ENCODE measurements at regions not wholly inside any gene's neighbourhood (a gene's known extent, or its start where the extent isn't known, plus 50 kb on each side); places are given as distances from the start of the nearest gene placed in this dataset.
A peak's percentile ranks its signal among the peaks of the same experiment; 100 is the strongest.

- Histone ChIP-seq H3K9me3 (ENCODE audit: control insufficient read depth, low read length) (no peaks in the 10 kb centered on the region), H3K79me2 (peaks cover 10% of the 10 kb centered on the region), H3K36me3 (ENCODE audit: control insufficient read depth, insufficient read depth, low read length) (no peaks in the 10 kb centered on the region), H3K4me2 (ENCODE audit: low read length) (no peak overlapping the region), H3K4me3 (ENCODE audit: low read depth, low read length) (no peak overlapping the region), H2AFZ (no peak overlapping the region), H3K27me3 (ENCODE audit: control insufficient read depth, insufficient read depth, low read length) (no peaks in the 10 kb centered on the region), H3K9ac (no peak overlapping the region), H3K27ac (no peak overlapping the region), H3K4me1 (peaks cover 3% of the 10 kb centered on the region)
- no peak for TF ChIP-seq CTCF (IDR thresholded peaks at IDR 0.05)
These were observed 266.5 kb upstream of the BOD1L1 start for GRCh38 chr4:13893987-13894386.

- peaks cover 3% of the 10 kb centered on the region for H3K79me2 ChIP-seq
- H3K4me2 ChIP-seq (ENCODE audit: low read length), result no peak overlapping the region
- H3K4me1 ChIP-seq, result peaks cover 7% of the 10 kb centered on the region
- H3K9me3 ChIP-seq (ENCODE audit: control insufficient read depth, low read length), result no peaks in the 10 kb centered on the region
- no peak overlapping the region for H3K4me3 ChIP-seq (ENCODE audit: low read depth, low read length)
- no peak overlapping the region for H3K9ac ChIP-seq
- TF ChIP-seq CTCF (IDR thresholded peaks at IDR 0.05), result no peak
- H3K27ac ChIP-seq, result no peak overlapping the region
- no peaks in the 10 kb centered on the region for H3K27me3 ChIP-seq (ENCODE audit: control insufficient read depth, insufficient read depth, low read length)
- H2AFZ ChIP-seq, result no peak overlapping the region
- no peaks in the 10 kb centered on the region for H3K36me3 ChIP-seq (ENCODE audit: control insufficient read depth, insufficient read depth, low read length)
These were observed 273.3 kb upstream of the BOD1L1 start for GRCh38 chr4:13900780-13901179.

- no peak overlapping the region for H2AFZ ChIP-seq
- no peaks in the 10 kb centered on the region for H3K36me3 ChIP-seq (ENCODE audit: control insufficient read depth, insufficient read depth, low read length)
- no peak for TF ChIP-seq CTCF (IDR thresholded peaks at IDR 0.05)
- peaks cover 7% of the 10 kb centered on the region for H3K4me1 ChIP-seq
- no peak overlapping the region for H3K9ac ChIP-seq
- peaks cover 3% of the 10 kb centered on the region for H3K79me2 ChIP-seq
- no peaks in the 10 kb centered on the region for H3K27me3 ChIP-seq (ENCODE audit: control insufficient read depth, insufficient read depth, low read length)
- no peak overlapping the region for H3K4me3 ChIP-seq (ENCODE audit: low read depth, low read length)
- H3K4me2 ChIP-seq (ENCODE audit: low read length), result no peak overlapping the region
- no peaks in the 10 kb centered on the region for H3K9me3 ChIP-seq (ENCODE audit: control insufficient read depth, low read length)
- H3K27ac ChIP-seq, result no peak overlapping the region
These were observed 274.6 kb upstream of the BOD1L1 start for GRCh38 chr4:13902146-13902545.

- no peaks in the 10 kb centered on the region for H3K36me3 ChIP-seq (ENCODE audit: control insufficient read depth, insufficient read depth, low read length)
- no peak overlapping the region for H3K4me3 ChIP-seq (ENCODE audit: low read depth, low read length)
- no peaks in the 10 kb centered on the region for H3K27me3 ChIP-seq (ENCODE audit: control insufficient read depth, insufficient read depth, low read length)
- H3K9me3 ChIP-seq (ENCODE audit: control insufficient read depth, low read length), result no peaks in the 10 kb centered on the region
- H3K79me2 ChIP-seq, result peaks cover 2% of the 10 kb centered on the region
- TF ChIP-seq CTCF (IDR thresholded peaks at IDR 0.05), result no peak
- peaks cover 9% of the 10 kb centered on the region for H3K4me1 ChIP-seq
- no peak overlapping the region for H3K4me2 ChIP-seq (ENCODE audit: low read length)
- no peak overlapping the region for H2AFZ ChIP-seq
- H3K9ac ChIP-seq, result no peak overlapping the region
- no peak overlapping the region for H3K27ac ChIP-seq
These were observed 275.5 kb upstream of the BOD1L1 start for GRCh38 chr4:13903061-13903460.

GRCh38 chr4:13903901-13904300 lies 276.4 kb upstream of the BOD1L1 start:
- TF ChIP-seq CTCF (IDR thresholded peaks at IDR 0.05), result no peak

More at GRCh38 chr4:13903901-13904300, 276.4 kb upstream of the BOD1L1 start:
- Histone ChIP-seq H3K4me2 (ENCODE audit: low read length) (no peak overlapping the region), H3K79me2 (peaks cover 8% of the 10 kb centered on the region), H3K36me3 (ENCODE audit: control insufficient read depth, insufficient read depth, low read length) (no peaks in the 10 kb centered on the region), H3K4me1 (peaks cover 9% of the 10 kb centered on the region), H3K9me3 (ENCODE audit: control insufficient read depth, low read length) (no peaks in the 10 kb centered on the region), H2AFZ (no peak overlapping the region), H3K27me3 (ENCODE audit: control insufficient read depth, insufficient read depth, low read length) (no peaks in the 10 kb centered on the region), H3K4me3 (ENCODE audit: low read depth, low read length) (no peak overlapping the region), H3K9ac (no peak overlapping the region), H3K27ac (peak overlapping the region; percentile 16)
